Central memory CD8-positive, alpha-beta T cell (primary cell): ENCODE measurements at regions not wholly inside any gene's neighbourhood (a gene's known extent, or its start where the extent isn't known, plus 50 kb on each side); places are given as distances from the start of the nearest gene placed in this dataset.
"Not testable (repeated sequence)": the region's sequence is repeated elsewhere in the genome, so short reads cannot be mapped to it uniquely, and the experiment has no call there.

ENCODE experiments used
- ATAC-seq: fragments of 150-1000 bp; cut with Tn5 transposase; replicated peaks from 2 replicates; pipeline ENCODE4 v1.10.0; 2022; ENCODE audit warnings: mild to moderate bottlenecking, moderate FRiP score, moderate number of reproducible peaks; ENCODE audit not compliant: poor library complexity, severe bottlenecking; ENCODE audit errors: extremely low read depth
- DNase-seq, 2 donors: peaks; one replicate each; pipeline ENCODE4 v3.0.0; 2021; ENCODE audit warnings: low spot score in 2 of 2
- H3K27ac Mint-ChIP-seq: one replicate; pipeline ENCODE4 v1.8.0; 2022; ENCODE audit warnings: low read depth, mild to moderate bottlenecking, moderate library complexity, mixed read lengths
- H3K27me3 Mint-ChIP-seq: one replicate; pipeline ENCODE4 v1.8.0; 2022; ENCODE audit warnings: mixed read lengths
- H3K36me3 Mint-ChIP-seq: one replicate; pipeline ENCODE4 v1.8.0; 2022; ENCODE audit warnings: mild to moderate bottlenecking, moderate library complexity, mixed read lengths; ENCODE audit not compliant: insufficient read depth
- H3K4me1 Mint-ChIP-seq: one replicate; pipeline ENCODE4 v1.8.0; 2022; ENCODE audit warnings: mixed read lengths
- H3K4me3 Mint-ChIP-seq: one replicate; pipeline ENCODE4 v1.8.0; 2022; ENCODE audit warnings: mild to moderate bottlenecking, moderate library complexity, mixed read lengths
- H3K9me3 Mint-ChIP-seq: one replicate; pipeline ENCODE4 v1.8.0; 2022; ENCODE audit warnings: mixed read lengths

DNA sequence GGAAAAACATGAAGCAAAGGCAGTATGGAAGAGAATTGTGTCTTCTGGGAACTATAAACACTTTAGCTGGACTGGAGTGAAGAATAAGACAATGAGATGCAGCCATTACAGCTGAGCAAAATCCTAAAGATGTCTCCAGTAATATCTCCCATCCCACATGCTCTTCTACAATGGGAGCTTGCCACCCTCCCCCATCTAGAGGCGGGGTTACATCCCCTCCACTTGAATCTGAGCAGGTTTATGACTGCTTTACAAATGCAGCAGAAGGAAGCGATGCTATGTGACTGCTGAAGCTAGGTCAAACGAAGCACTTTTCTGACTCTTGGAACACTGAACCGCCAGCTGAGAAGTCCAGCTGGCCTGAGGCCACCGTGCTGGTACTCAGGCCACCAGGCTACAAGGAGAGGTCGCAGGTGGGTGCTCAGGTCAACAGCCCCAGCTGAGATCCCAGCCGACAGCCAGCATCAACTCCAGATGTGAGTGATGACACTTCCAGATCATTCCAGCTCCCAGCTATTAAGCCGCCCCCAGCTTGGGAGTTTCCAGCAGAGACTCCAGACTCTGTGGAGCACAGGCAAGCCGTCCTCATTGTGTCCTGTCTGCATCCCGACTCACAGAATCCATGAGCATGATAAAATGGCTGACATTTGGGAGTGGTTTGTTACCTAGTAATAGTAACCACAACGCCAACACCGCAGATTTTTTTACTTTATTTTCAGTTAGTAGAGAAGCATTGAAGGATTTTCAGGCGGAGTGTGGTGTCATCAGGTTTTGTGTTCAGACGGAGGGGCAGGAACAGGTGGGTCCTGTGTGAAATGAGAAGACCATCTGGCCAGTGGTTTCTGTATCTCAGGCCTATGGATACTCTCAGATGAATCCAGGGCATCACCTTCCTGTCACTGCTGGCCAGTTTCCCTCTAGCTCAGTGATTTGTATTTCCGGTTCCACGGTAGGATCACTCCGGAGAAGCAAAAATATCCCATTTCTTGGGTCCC, 89.3 kb downstream of the NPY start:
- ATAC-seq, result no peak
- Mint-ChIP-seq H3K4me3 (no peak overlapping the region), H3K27me3 (peaks cover 19% of the 10 kb centered on the region), H3K27ac (no peak overlapping the region), H3K36me3 (no peaks in the 10 kb centered on the region), H3K9me3 (no peaks in the 10 kb centered on the region), H3K4me1 (no peaks in the 10 kb centered on the region)
- DNase-seq, result no peak

GRCh38 chr7:24378871-24379616, 95.1 kb downstream of the NPY start:
- Mint-ChIP-seq H3K27ac (no peak overlapping the region), H3K4me3 (no peak overlapping the region), H3K27me3 (peaks cover 18% of the 10 kb centered on the region), H3K4me1 (no peaks in the 10 kb centered on the region), H3K9me3 (no peaks in the 10 kb centered on the region), H3K36me3 (no peaks in the 10 kb centered on the region)
- no peak for ATAC-seq
- DNase-seq, result no peak

DNA sequence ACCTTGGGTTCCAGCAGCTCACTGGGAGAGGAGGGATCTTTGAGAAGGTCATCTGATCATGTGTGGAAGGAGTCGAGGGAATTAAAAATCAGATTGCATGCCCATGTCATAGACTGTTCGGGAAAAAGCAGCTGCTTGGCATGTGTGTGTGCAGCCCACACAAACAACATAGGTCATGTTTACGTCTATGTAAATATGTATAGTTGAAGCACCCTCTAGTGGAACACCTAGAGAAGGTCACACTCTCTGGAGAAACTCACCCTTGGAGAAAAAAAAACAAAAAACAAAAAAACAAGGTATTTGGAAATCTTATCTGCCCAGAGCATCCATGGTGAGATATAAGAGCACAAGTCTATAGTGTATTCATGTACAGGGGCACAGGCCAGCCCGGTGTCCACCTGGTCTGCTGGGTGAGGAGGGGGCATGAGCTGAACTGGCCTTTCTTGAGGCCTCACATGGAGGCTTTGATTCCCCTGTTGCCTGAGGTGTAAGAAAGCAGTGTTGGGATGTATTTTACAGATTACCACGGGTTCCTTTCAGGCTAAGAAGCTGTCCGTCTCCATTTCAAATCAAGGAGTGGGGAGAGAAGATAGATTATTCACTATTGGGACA, 98.0 kb downstream of the NPY start:
- ATAC-seq (no peak), DNase-seq (no peak)
- H3K9me3 Mint-ChIP-seq, result no peaks in the 10 kb centered on the region

GRCh38 chr7:24383055-24383454, 99.1 kb downstream of the NPY start:
- no peaks in the 10 kb centered on the region for H3K9me3 Mint-ChIP-seq
- H3K4me1 Mint-ChIP-seq, result no peaks in the 10 kb centered on the region
- ATAC-seq (no peak), DNase-seq (no peak)
- H3K27ac Mint-ChIP-seq, result no peak overlapping the region
- peaks cover 8% of the 10 kb centered on the region for H3K27me3 Mint-ChIP-seq
- no peaks in the 10 kb centered on the region for H3K36me3 Mint-ChIP-seq
- no peak overlapping the region for H3K4me3 Mint-ChIP-seq

More for the DNA sequence above, 98.0 kb downstream of the NPY start:
- no peak overlapping the region for H3K4me3 Mint-ChIP-seq
- H3K27me3 Mint-ChIP-seq, result peaks cover 8% of the 10 kb centered on the region
- H3K27ac Mint-ChIP-seq, result no peak overlapping the region
- H3K36me3 Mint-ChIP-seq, result no peaks in the 10 kb centered on the region
- no peaks in the 10 kb centered on the region for H3K4me1 Mint-ChIP-seq

DNA sequence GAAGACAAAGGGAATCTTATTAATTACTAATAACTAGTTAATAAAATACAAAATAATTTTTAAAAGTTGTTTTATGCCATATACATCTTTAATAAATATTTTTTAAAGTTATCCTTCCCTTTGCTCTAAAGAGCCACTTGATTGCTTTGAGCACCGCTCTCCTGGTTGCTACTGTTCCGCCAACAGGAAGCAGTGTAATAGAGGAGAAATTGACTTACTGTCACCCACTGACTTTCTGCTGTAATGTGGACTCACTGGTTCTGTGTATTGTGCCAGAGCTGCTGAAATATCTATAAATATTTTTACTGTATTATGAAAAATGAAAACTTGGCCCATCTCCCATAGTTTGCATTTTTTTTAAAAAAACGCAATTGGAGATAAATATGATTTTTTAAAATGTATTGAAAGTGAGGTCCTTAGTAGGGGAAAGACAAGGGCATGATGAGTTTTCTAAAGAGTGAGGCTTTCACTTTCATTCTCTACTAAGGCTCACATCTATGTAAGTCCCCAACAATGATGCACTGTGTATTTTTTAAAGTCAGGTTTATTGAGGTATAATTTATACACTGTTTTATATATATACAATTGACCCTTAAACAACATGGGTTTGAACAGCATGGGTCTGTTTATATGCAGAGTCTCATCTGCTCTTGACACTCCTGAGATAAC, 100.5 kb downstream of the NPY start:
- no peak for DNase-seq
- no peaks in the 10 kb centered on the region for H3K9me3 Mint-ChIP-seq
- ATAC-seq, result no peak
- no peak overlapping the region for H3K27ac Mint-ChIP-seq
- no peaks in the 10 kb centered on the region for H3K4me1 Mint-ChIP-seq
- peaks cover 8% of the 10 kb centered on the region for H3K27me3 Mint-ChIP-seq
- H3K4me3 Mint-ChIP-seq, result no peak overlapping the region
- no peaks in the 10 kb centered on the region for H3K36me3 Mint-ChIP-seq

DNA sequence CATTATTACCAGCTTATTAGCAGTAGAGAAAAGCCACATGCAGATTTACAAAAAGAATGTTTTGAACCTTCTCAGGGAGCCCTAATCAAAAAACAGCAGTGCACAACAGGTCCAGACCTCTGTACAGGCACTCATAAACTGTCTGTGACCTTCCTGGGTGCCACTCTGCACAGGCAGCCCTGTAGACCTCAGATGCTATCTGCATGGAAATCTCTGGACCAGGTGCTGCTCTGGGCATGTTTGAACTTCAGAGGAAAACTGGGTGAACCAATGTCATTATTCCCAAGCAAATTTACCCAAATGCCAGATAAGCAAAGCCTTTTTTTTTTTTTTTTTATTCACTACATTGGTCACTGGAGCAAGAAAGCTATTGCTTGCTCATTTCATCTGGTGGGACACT, 104.2 kb downstream of the NPY start:
- Mint-ChIP-seq H3K36me3 (no peaks in the 10 kb centered on the region), H3K4me1 (no peaks in the 10 kb centered on the region), H3K27ac (no peak overlapping the region), H3K4me3 (no peak overlapping the region), H3K27me3 (peaks cover 11% of the 10 kb centered on the region), H3K9me3 (no peaks in the 10 kb centered on the region)
- DNase-seq (no peak), ATAC-seq (no peak)

GRCh38 chr7:24390376-24391157, 106.6 kb downstream of the NPY start:
- no peaks in the 10 kb centered on the region for H3K36me3 Mint-ChIP-seq
- H3K9me3 Mint-ChIP-seq, result no peaks in the 10 kb centered on the region
- H3K4me3 Mint-ChIP-seq, result no peak overlapping the region
- no peaks in the 10 kb centered on the region for H3K4me1 Mint-ChIP-seq
- DNase-seq, result no peak
- H3K27me3 Mint-ChIP-seq, result peaks cover 11% of the 10 kb centered on the region
- H3K27ac Mint-ChIP-seq, result no peak overlapping the region
- no peak for ATAC-seq

DNA sequence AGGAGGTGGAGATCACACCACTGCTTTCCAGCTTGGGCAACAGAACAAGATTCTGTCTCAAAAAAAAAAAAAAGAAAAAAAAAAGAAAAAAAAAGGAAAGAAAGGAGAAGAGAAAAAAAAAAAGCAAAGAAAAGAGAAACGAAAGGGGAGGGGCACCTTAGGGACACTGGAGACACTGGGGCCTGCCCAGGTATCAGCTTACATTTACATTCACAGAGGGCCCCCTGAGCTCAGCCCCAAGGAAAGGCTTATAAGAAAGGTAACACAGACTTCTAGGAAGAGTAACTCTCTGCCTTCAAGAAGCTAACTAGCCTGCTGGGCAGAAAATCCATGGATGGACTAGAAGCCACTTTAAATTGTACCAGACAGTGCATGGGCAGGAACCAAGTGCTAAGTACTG, 108.8 kb downstream of the NPY start:
- H3K4me1 Mint-ChIP-seq, result no peaks in the 10 kb centered on the region
- ATAC-seq, result no peak
- no peaks in the 10 kb centered on the region for H3K9me3 Mint-ChIP-seq

DNA sequence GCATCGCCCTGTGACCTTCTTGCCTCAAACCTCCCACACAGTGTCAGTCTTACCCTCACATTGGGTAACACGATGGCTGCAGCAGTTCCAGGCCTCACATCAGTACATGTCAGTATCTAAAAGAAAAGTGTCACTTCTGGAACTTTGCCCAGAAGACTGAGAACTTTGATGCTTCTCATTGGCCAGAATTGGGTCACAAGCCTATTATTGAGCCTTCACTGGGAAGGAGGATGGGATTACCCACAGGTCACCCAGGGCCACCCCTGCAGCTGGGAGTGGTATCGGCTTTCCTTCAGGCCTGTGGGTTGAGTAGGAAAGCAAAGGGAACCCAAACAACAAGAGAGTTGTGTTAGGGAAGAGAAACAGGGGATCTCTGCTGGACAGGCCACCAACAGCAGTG, 111.5 kb downstream of the NPY start:
- ATAC-seq (no peak), DNase-seq (no peak)
- Mint-ChIP-seq H3K4me1 (no peaks in the 10 kb centered on the region), H3K9me3 (no peaks in the 10 kb centered on the region), H3K36me3 (no peaks in the 10 kb centered on the region), H3K27me3 (peaks cover 11% of the 10 kb centered on the region), H3K27ac (no peak overlapping the region), H3K4me3 (no peak overlapping the region)

More for the DNA sequence above, 108.8 kb downstream of the NPY start:
- H3K27ac Mint-ChIP-seq, result no peak overlapping the region
- H3K27me3 Mint-ChIP-seq, result peaks cover 11% of the 10 kb centered on the region
- no peak for DNase-seq
- H3K36me3 Mint-ChIP-seq, result no peaks in the 10 kb centered on the region
- no peak overlapping the region for H3K4me3 Mint-ChIP-seq

DNA sequence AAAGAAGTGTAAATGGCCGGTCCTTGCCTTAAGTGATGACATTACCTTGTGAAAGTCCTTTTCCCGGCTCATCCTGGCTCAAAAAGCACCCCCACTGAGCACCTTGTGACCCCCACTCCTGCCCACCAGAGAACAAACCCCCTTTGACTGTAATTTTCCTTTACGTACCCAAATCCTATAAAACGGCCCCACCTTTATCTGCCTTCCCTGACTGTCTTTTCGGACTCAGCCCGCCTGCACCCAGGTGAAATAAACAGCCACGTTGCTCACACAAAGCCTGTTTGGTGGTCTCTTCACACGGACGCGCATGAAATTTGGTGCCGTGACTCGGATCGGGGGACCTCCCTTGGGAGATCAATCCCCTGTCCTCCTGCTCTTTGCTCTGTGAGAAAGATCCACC, 112.4 kb downstream of the NPY start:
- not testable (repeated sequence) for H3K4me3 Mint-ChIP-seq, H3K4me1 Mint-ChIP-seq, DNase-seq, H3K36me3 Mint-ChIP-seq, ATAC-seq, H3K27ac Mint-ChIP-seq, H3K9me3 Mint-ChIP-seq
- H3K27me3 Mint-ChIP-seq, result peaks cover 11% of the 10 kb centered on the region

DNA sequence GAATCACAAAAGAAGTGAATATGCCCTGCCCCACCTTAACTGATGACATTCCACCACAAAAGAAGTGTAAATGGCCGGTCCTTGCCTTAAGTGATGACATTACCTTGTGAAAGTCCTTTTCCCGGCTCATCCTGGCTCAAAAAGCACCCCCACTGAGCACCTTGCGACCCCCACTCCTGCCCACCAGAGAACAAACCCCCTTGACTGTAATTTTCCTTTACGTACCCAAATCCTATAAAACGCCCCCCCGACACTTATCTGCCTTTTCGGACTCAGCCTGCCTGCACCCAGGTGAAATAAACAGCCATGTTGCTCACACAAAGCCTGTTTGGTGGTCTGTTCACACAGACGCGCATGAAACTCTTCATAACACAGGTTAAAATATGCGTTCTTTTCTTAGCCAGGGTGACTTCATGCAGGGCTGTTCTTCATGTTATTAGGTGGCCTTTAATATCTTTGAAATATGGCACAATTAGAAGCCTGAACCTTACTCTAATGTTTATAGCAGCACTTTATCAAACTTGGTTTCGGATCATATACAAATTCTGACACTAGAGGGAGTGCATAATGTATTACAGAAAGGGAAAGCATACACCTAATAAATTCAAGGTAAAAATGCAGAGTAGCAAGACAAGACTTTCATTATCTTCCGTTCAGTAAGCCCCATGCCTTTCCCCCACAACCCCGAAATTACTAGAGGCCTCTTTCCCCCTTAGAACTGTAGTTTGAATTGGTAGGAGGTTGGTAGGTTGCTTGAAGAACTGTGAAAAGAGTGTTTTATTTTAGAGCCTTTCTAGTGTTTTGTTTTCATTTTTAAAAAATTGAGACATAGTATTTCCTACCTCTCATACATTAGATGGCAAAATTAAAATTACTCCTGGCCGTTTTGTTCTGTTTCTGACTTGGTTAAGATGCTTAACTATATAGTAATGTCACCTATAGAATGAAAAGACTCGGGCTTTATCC, 117.9 kb downstream of the NPY start:
- no peaks in the 10 kb centered on the region for H3K9me3 Mint-ChIP-seq
- ATAC-seq (no peak), DNase-seq (no peak)
- H3K36me3 Mint-ChIP-seq, result no peaks in the 10 kb centered on the region
- H3K27ac Mint-ChIP-seq, result no peak overlapping the region
- no peaks in the 10 kb centered on the region for H3K27me3 Mint-ChIP-seq
- no peak overlapping the region for H3K4me3 Mint-ChIP-seq
- H3K4me1 Mint-ChIP-seq, result peaks cover 12% of the 10 kb centered on the region
